ENCODE measurements at regions not wholly inside any gene's neighbourhood (a gene's known extent, or its start where the extent isn't known, plus 50 kb on each side); places are given as distances from the start of the nearest gene placed in this dataset.

DNA sequence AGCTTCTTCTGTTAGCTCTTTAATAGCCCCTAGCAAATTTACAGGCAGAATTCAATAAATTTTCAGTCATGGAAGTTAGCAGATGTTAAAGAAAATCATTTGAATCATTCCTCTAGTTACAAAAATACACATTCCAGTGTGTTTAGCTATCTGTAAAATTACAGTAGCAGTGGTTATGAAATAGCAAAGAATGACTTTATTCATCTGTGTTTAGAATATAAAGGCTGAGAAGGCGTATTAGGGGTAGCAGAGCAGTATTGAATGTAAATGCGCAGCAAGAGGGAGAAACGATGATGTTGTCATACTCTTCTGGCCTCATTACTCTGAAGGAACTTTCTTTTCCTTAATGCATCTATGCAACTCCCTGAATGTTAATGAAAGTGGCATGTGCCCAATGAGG is 106.2 kb upstream of the CYYR1 start:
- H3K4me1 Mint-ChIP-seq (ENCODE audit: low read depth), result no peaks in the 10 kb centered on the region
- H3K4me3 Mint-ChIP-seq (ENCODE audit: low read depth), result no peak overlapping the region
- H3K36me3 Mint-ChIP-seq (ENCODE audit: low read depth), result no peaks in the 10 kb centered on the region
- intact Hi-C loops (cut with micrococcal nuclease), result no loop called here
- no peaks in the 10 kb centered on the region for H3K27me3 Mint-ChIP-seq (ENCODE audit: low read depth)
- no peak for DNase-seq (ENCODE audit: low spot score)
- no peak overlapping the region for H3K27ac Mint-ChIP-seq
- no peaks in the 10 kb centered on the region for H3K9me3 Mint-ChIP-seq

DNA sequence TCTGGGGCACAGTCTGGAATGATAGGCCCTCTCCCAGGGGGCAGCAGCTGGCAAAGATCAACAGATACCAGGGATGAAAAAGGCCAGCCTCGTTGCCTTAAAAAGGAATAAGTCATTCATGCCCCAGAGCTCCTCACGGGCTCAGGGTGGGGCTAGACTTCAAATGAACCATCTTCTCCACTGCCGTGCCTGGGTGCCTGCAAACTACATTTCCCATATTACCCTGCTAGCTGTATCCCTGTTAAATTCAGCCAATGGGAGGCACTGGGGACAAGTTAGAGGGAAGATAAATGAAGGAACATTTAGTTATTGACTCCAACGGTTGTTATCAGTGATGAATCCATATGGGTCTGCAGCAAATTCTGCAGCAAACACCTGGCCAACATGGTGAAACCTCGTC is 101.2 kb upstream of the CYYR1 start:
- no peak overlapping the region for H3K27ac Mint-ChIP-seq
- H3K4me1 Mint-ChIP-seq (ENCODE audit: low read depth), result no peaks in the 10 kb centered on the region
- H3K36me3 Mint-ChIP-seq (ENCODE audit: low read depth), result no peaks in the 10 kb centered on the region
- no peak overlapping the region for H3K4me3 Mint-ChIP-seq (ENCODE audit: low read depth)
- H3K9me3 Mint-ChIP-seq, result no peaks in the 10 kb centered on the region
- no peaks in the 10 kb centered on the region for H3K27me3 Mint-ChIP-seq (ENCODE audit: low read depth)
- intact Hi-C loops (cut with micrococcal nuclease), result no loop called here
- no peak for DNase-seq (ENCODE audit: low spot score)

DNA sequence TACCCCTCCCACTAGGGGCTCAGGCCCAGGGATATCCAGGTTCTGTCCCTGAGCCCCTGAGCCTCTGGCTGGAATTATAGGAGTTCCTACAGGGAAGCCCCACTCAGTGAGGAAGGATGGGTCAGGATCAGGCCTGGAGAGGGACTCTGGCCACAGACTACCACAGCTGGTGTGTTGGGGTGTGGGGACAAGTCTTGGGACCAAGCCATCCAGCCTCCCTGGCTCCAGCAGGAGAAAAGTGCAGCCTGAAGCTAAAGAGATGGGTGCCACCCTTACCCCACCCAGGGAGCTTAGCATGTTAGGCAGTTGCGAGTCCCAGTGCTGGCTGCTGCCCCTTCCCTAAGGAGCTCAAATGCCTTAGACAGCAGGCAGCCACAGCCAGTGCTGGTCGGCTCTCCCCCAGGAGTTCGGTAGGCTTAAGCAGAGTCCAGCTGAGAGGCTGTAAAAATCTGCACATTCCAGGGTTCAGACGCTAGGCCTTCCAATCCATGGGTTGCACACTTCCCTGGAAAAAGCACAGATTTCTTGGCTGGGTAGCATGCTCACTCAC is 96.2 kb upstream of the CYYR1 start:
- Mint-ChIP-seq H3K27ac (no peak overlapping the region), H3K36me3 (ENCODE audit: low read depth) (no peaks in the 10 kb centered on the region), H3K4me1 (ENCODE audit: low read depth) (no peaks in the 10 kb centered on the region), H3K27me3 (ENCODE audit: low read depth) (no peaks in the 10 kb centered on the region), H3K9me3 (peaks cover 18% of the 10 kb centered on the region), H3K4me3 (ENCODE audit: low read depth) (no peak overlapping the region)
- no peak for DNase-seq (ENCODE audit: low spot score)
- intact Hi-C loops (cut with micrococcal nuclease), result no loop called here

DNA sequence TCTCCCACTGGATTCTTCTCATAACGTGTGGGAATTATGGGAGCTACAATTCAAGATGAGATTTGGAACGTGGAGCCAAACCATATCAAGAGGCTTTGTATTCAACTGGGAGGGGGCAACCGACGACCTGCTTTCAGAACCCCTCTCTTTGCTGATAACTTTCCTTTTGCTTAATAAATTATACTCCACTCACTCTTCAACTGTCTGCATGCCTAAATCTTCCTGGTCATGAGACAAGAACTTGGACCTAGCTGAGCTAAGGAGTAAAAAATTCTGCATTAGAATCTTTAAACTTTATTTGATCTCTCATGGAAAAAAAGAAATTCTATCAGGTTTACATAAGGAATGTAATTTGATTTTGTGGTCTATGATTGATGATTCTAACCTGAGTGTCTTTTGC is 86.7 kb upstream of the CYYR1 start:
- Mint-ChIP-seq H3K4me1 (ENCODE audit: low read depth) (no peaks in the 10 kb centered on the region), H3K36me3 (ENCODE audit: low read depth) (no peaks in the 10 kb centered on the region), H3K27me3 (ENCODE audit: low read depth) (no peaks in the 10 kb centered on the region), H3K4me3 (ENCODE audit: low read depth) (no peak overlapping the region), H3K9me3 (peaks cover 17% of the 10 kb centered on the region), H3K27ac (no peak overlapping the region)
- DNase-seq (ENCODE audit: low spot score), result no peak
- intact Hi-C loops (cut with micrococcal nuclease), result no loop called here

DNA sequence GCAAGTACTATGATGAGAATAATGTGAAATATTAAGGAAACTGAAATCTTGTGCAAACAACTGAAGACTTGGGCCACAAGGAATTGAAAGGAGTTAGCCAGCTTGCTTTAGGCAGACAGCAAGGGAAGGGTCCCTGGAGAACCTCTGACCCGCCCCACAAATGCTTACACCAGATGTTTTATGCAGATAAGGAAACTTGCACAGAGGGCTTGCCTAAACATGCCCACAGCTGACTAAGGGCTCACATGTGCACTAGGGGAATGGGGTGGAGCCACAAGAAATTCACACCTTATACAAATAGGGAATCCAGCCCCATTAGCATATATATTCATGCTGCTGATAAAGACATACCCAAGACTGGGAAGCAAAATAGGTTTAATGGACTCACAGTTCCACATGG is 86.1 kb upstream of the CYYR1 start:
- H3K9me3 Mint-ChIP-seq, result peaks cover 16% of the 10 kb centered on the region
- no peaks in the 10 kb centered on the region for H3K4me1 Mint-ChIP-seq (ENCODE audit: low read depth)
- H3K36me3 Mint-ChIP-seq (ENCODE audit: low read depth), result no peaks in the 10 kb centered on the region
- no peak overlapping the region for H3K4me3 Mint-ChIP-seq (ENCODE audit: low read depth)
- H3K27ac Mint-ChIP-seq, result no peak overlapping the region
- H3K27me3 Mint-ChIP-seq (ENCODE audit: low read depth), result no peaks in the 10 kb centered on the region
- no peak for DNase-seq (ENCODE audit: low spot score)
- intact Hi-C loops (cut with micrococcal nuclease), result no loop called here

DNA sequence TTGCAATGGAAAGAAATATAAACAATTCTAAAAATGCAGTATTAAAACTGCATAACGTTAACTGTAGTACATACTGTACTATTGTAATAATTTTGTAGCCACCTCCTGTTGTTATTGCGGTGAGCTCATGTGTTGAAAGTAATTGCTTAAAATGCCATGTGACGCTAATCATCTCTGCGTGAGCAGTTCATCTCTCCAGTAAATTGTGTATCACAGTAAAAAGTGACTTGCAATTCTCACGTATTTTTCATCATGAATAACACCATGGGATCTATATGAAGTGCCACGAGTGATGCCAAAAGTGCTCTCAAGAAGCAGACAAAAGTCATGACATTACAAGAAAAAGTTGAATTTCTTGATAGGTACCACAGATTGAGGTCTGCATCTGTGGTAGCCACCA is 82.4 kb upstream of the CYYR1 start:
- Mint-ChIP-seq H3K4me3 (ENCODE audit: low read depth) (no peak overlapping the region), H3K36me3 (ENCODE audit: low read depth) (no peaks in the 10 kb centered on the region), H3K4me1 (ENCODE audit: low read depth) (no peaks in the 10 kb centered on the region), H3K27me3 (ENCODE audit: low read depth) (no peaks in the 10 kb centered on the region), H3K27ac (no peak overlapping the region), H3K9me3 (peaks cover 15% of the 10 kb centered on the region)
- no peak for DNase-seq (ENCODE audit: low spot score)
- intact Hi-C loops (cut with micrococcal nuclease), result no loop called here

DNA sequence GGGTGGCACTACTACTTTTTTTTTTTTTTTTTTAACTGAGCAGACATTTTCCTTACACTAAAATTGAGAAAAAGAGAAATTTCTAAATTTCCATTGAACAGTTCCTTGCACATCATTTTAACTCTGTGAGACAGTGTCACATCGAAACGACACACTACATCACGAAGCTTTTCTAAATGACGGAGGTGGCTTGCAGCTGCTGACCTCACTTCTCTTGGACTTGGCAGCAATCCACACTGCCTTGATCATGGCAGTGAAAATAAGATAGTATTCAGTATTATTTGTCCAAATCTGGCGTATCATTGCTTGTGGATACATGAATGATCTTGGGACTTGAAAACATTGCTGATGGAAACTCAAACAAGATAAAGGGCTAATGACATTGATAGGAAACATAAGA is 80.3 kb upstream of the CYYR1 start:
- no peaks in the 10 kb centered on the region for H3K27me3 Mint-ChIP-seq (ENCODE audit: low read depth)
- no peak overlapping the region for H3K27ac Mint-ChIP-seq
- H3K36me3 Mint-ChIP-seq (ENCODE audit: low read depth), result no peaks in the 10 kb centered on the region
- intact Hi-C loops (cut with micrococcal nuclease), result no loop called here
- no peaks in the 10 kb centered on the region for H3K4me1 Mint-ChIP-seq (ENCODE audit: low read depth)
- peaks cover 2% of the 10 kb centered on the region for H3K9me3 Mint-ChIP-seq
- DNase-seq (ENCODE audit: low spot score), result no peak
- H3K4me3 Mint-ChIP-seq (ENCODE audit: low read depth), result no peak overlapping the region

DNA sequence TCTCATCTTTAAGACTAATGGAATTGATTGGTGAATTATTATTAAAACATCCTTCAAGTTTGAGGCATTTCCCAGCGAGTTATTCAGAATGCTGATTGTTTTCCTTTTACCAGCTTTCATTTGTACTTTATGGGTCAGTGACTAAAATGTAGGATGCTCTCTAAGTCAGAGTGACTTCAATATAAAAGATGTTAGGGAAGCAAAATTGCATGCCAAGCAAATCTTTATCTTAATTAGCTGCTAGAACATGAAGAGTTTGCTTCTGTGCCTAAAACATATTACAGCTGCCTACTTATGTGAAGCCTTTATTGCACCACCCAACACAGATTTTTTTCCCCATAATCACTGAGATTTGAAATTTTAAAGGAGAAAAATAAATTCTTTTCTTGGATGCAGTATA is 79.8 kb upstream of the CYYR1 start:
- H3K9me3 Mint-ChIP-seq, result peaks cover 2% of the 10 kb centered on the region
- H3K36me3 Mint-ChIP-seq (ENCODE audit: low read depth), result no peaks in the 10 kb centered on the region
- no peaks in the 10 kb centered on the region for H3K27me3 Mint-ChIP-seq (ENCODE audit: low read depth)
- intact Hi-C loops (cut with micrococcal nuclease), result no loop called here
- no peak for DNase-seq (ENCODE audit: low spot score)
- no peak overlapping the region for H3K4me3 Mint-ChIP-seq (ENCODE audit: low read depth)
- no peaks in the 10 kb centered on the region for H3K4me1 Mint-ChIP-seq (ENCODE audit: low read depth)
- no peak overlapping the region for H3K27ac Mint-ChIP-seq

DNA sequence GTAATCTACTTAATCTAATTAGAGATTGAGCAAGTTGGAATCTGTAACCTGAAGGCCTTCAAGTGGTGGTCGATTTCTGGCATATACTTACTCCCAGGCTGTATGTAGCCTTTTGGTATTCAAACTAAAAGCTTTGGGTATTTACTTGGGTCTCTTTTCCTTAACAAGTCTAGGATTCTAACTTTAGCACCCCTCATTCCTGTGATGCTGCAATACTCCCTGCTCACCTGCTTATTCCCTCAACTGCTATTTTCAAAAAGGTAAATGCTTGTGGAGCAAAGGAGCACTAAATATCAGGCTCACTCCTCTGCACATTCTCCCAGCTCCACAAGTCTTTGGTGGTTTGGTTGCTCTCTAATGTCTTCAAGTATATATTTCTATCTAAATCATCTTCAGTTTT is 68.0 kb upstream of the CYYR1 start:
- Mint-ChIP-seq H3K27me3 (ENCODE audit: low read depth) (no peaks in the 10 kb centered on the region), H3K27ac (no peak overlapping the region), H3K4me3 (ENCODE audit: low read depth) (no peak overlapping the region), H3K4me1 (ENCODE audit: low read depth) (no peaks in the 10 kb centered on the region), H3K9me3 (peaks cover 9% of the 10 kb centered on the region), H3K36me3 (ENCODE audit: low read depth) (no peaks in the 10 kb centered on the region)
- no peak for DNase-seq (ENCODE audit: low spot score)
- intact Hi-C loops (cut with micrococcal nuclease), result no loop called here

DNA sequence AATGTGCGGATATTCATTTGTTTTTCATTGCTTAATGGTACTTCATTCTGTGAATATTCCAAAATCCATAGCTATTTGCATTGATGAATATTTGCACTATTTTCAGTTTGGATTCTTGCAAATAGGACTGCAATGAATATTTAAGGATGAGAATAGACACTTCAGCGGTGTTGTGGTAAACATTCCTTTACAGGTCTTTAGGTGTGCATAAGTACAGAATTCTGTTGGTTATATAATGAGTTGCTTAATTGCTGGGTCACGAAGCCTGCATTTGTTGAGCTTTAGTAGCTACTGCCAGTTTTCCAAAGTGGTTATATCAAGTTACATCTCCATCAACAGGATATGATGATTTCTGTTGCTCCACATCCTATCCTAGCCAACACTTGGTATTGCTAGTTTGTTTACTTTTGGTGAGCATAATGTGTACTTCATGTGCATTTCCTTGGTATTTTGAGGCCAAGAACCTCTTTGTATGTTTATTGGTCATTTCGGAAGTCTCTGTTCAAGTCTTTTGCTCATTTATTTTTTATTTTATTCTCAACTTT is 64.2 kb upstream of the CYYR1 start:
- H3K9me3 Mint-ChIP-seq, result peaks cover 9% of the 10 kb centered on the region
- H3K4me3 Mint-ChIP-seq (ENCODE audit: low read depth), result no peak overlapping the region
- no peaks in the 10 kb centered on the region for H3K36me3 Mint-ChIP-seq (ENCODE audit: low read depth)
- H3K27ac Mint-ChIP-seq, result no peak overlapping the region
- DNase-seq (ENCODE audit: low spot score), result no peak
- intact Hi-C loops (cut with micrococcal nuclease), result no loop called here
- H3K4me1 Mint-ChIP-seq (ENCODE audit: low read depth), result no peaks in the 10 kb centered on the region
- no peaks in the 10 kb centered on the region for H3K27me3 Mint-ChIP-seq (ENCODE audit: low read depth)

DNA sequence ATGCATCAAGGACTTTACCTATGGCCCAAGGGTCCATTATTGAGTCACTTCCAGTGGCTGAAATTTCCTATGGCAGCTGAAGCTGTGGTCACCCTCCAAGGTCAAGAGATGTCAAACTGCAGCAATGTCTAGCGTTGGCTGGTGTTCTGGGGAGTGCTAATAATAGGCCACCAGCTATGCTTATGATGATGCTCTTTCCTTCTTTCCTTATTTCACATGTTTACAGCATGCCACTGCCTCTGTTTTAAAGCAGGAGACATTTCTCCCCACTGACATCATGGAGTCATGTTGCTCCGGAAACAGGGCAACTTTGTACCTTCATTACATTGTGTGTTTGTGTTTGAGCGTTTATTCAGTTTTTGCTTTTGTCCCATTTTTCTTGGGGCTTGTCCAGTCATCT is 62.6 kb upstream of the CYYR1 start:
- H3K4me3 Mint-ChIP-seq (ENCODE audit: low read depth), result no peak overlapping the region
- intact Hi-C loops (cut with micrococcal nuclease), result no loop called here
- DNase-seq (ENCODE audit: low spot score), result no peak
- H3K9me3 Mint-ChIP-seq, result peaks cover 9% of the 10 kb centered on the region
- no peak overlapping the region for H3K27ac Mint-ChIP-seq
- H3K4me1 Mint-ChIP-seq (ENCODE audit: low read depth), result no peaks in the 10 kb centered on the region
- no peaks in the 10 kb centered on the region for H3K27me3 Mint-ChIP-seq (ENCODE audit: low read depth)
- H3K36me3 Mint-ChIP-seq (ENCODE audit: low read depth), result no peaks in the 10 kb centered on the region

DNA sequence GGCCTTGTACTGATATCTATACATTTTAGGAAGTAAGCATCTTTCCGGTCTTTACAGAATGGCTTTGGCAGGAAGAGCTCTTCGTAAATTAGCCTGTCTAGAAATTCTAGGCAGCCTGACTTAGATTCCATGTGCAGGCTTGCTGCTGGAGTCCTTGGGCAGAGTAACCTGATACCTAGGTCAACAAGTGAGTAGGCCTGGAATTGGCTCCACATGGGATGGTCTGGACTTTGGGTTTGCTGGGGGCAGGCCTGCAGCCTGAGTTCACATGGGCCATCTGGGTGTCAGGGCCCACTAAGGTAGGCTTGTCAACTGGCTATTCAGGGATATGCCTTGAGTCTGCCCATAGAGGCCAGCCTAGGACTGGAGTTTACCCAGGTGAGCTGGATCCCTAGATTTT is 59.6 kb upstream of the CYYR1 start:
- Mint-ChIP-seq H3K36me3 (ENCODE audit: low read depth) (no peaks in the 10 kb centered on the region), H3K9me3 (no peaks in the 10 kb centered on the region), H3K4me1 (ENCODE audit: low read depth) (no peaks in the 10 kb centered on the region), H3K27me3 (ENCODE audit: low read depth) (no peaks in the 10 kb centered on the region), H3K27ac (no peak overlapping the region), H3K4me3 (ENCODE audit: low read depth) (no peak overlapping the region)
- DNase-seq (ENCODE audit: low spot score), result no peak
- intact Hi-C loops (cut with micrococcal nuclease), result no loop called here

DNA sequence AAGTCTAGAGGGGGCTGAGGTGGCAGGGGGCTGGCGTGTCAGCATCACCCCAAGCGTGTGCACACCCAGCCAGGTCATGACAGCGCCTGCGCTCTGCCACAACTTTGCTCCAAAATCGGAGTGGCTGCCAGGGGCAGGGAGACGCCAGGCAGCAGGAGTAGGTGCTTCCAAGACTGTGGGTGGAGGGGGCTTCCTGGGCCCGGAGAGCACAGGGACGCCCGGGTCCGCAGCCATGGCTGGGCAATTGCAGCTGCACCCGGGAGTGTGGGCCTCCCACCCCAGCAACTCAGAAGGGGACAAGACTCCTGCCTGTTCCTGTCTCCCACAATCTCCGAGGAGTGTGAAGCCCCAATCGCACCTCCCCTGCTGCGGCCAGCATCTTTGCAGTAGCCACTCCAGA is 53.1 kb upstream of the CYYR1 start:
- Mint-ChIP-seq H3K4me1 (ENCODE audit: low read depth) (no peaks in the 10 kb centered on the region), H3K9me3 (no peaks in the 10 kb centered on the region), H3K4me3 (ENCODE audit: low read depth) (no peak overlapping the region), H3K27ac (no peak overlapping the region), H3K27me3 (ENCODE audit: low read depth) (no peaks in the 10 kb centered on the region), H3K36me3 (ENCODE audit: low read depth) (no peaks in the 10 kb centered on the region)
- no peak for DNase-seq (ENCODE audit: low spot score)
- intact Hi-C loops (cut with micrococcal nuclease), result no loop called here

DNA sequence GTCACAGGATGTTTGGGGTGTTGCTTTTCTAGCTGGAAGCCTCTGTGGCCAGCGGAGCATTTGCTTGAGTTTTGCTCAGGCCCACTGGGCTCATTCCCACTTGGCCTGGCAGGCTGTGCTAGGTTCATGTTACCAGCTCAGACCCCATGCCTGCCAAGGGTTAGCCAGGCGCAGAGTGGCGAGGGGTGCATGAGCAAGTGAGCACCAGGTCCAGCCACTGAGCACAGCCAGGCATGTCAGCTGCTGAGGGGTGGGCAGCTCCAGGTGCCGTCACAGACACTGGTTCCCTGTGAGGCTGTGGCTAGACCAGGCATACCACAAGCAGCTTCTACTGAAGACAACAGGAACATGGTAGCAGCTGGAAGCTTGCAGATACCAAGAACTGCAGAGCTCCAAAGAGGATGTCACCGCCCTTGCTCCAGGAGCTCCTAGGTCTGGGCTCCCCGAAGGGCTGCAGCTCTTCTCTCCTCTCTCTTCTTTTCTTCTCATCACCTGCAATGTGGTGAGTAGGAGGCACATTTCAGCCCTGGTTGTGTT is 52.0 kb upstream of the CYYR1 start:
- Mint-ChIP-seq H3K27ac (no peak overlapping the region), H3K4me1 (ENCODE audit: low read depth) (no peaks in the 10 kb centered on the region), H3K9me3 (no peaks in the 10 kb centered on the region), H3K4me3 (ENCODE audit: low read depth) (no peak overlapping the region), H3K27me3 (ENCODE audit: low read depth) (no peaks in the 10 kb centered on the region), H3K36me3 (ENCODE audit: low read depth) (no peaks in the 10 kb centered on the region)
- intact Hi-C loops (cut with micrococcal nuclease), result no loop called here
- DNase-seq (ENCODE audit: low spot score), result no peak

Data from activated T-helper 2 cell treated with anti-CD3 and anti-CD28 coated beads, Interferon-gamma antibody, Interleukin-2, Interleukin-4, amounts not matched to agents 10 μg/mL and 5 μg/mL and 100 μg/mL, durations not matched to agents 14 hours and 24 hours and 36 hours (primary cell).